ENCODE measurements at regions not wholly inside any gene's neighbourhood (a gene's known extent, or its start where the extent isn't known, plus 50 kb on each side); places are given as distances from the start of the nearest gene placed in this dataset.

DNA sequence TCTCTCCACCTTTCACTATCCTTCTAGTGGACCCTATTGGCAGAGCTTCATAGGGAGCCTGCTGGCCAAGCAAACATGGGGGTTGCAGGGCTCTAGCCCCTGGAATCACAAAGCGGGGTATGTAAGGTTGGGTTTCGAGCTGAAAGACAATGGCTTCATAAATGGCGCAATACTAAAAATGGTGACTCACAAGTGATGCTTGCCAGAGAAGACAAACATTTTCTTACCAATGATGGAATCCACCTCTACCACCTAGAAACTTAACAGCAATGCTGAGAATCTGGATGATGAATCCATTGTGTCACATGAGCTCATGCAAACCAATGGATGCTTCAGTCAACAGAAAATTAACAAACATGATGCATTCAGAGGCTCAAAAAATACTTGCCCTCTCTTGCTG is 375.3 kb upstream of the PSMD7 start:
- intact Hi-C loops (cut with DNase I): no loop called here
- no peak overlapping the region for H3K27ac ChIP-seq
- DNase-seq (no peak), ATAC-seq (no peak)
- H3K27me3 ChIP-seq: no peaks in the 10 kb centered on the region
- whole genome bisulfite sequencing (ENCODE audit: insufficient coverage, low coverage, low lambda C conversion rate, missing lambda C conversion rate): 100% methylated on average over 2 of the region's 3 CpGs
- no peaks in the 10 kb centered on the region for H3K9me3 ChIP-seq
- TF ChIP-seq, protein P1, sequence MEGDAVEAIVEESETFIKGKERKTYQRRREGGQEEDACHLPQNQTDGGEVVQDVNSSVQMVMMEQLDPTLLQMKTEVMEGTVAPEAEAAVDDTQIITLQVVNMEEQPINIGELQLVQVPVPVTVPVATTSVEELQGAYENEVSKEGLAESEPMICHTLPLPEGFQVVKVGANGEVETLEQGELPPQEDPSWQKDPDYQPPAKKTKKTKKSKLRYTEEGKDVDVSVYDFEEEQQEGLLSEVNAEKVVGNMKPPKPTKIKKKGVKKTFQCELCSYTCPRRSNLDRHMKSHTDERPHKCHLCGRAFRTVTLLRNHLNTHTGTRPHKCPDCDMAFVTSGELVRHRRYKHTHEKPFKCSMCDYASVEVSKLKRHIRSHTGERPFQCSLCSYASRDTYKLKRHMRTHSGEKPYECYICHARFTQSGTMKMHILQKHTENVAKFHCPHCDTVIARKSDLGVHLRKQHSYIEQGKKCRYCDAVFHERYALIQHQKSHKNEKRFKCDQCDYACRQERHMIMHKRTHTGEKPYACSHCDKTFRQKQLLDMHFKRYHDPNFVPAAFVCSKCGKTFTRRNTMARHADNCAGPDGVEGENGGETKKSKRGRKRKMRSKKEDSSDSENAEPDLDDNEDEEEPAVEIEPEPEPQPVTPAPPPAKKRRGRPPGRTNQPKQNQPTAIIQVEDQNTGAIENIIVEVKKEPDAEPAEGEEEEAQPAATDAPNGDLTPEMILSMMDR (IDR thresholded peaks at IDR 0.05): no peak
- TF ChIP-seq POLR2A (IDR thresholded peaks at IDR 0.05): no peak
- H3K4me3 ChIP-seq: no peak overlapping the region
- H3K4me1 ChIP-seq: no peaks in the 10 kb centered on the region
- no peaks in the 10 kb centered on the region for H3K36me3 ChIP-seq

DNA sequence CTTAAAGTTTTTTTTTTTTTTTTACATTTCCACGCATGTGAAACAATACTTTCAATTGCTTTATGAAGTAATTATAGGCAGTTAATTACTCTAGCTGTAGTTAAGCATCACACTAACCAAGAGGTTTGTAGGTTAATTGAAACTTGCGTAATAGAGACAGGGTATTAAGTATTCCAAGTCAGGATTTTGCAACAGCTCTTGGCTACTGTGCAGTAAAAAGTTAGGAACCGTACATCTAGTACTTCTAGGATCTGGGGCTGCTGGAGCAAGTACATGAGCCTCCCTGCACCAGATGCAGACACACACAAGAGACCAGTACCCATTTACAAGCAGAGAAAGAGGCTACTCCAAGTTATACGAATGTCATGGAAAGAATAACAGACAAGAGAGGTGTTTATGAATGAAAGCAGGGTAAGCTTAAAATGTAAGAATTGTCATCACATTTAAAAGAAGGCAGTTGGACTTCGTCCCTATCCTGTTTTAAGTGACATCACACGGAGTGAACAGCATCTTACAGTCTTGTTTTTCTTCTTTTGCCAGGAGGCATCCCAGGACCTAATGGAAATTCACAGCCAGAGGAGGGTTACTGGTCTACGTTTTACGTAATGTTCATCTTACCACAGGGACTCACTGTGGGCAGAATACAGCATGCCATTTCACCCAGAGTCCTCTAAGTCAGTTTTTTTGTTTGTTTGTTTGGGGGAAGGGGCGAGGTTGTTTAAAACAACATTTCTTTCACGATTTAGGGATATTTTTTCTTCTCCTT is 379.6 kb upstream of the PSMD7 start:
- Histone ChIP-seq H3K4me1 (no peaks in the 10 kb centered on the region), H3K27ac (no peak overlapping the region), H3K4me3 (no peak overlapping the region), H3K9me3 (no peaks in the 10 kb centered on the region), H3K36me3 (no peaks in the 10 kb centered on the region), H3K27me3 (no peaks in the 10 kb centered on the region)
- DNase-seq (no peak), ATAC-seq (peak in 1 of 4 donors; percentile 46)
- no peak for TF ChIP-seq POLR2A (IDR thresholded peaks at IDR 0.05)
- TF ChIP-seq, protein P1 (IDR thresholded peaks at IDR 0.05): no peak
- intact Hi-C loops (cut with DNase I): no loop called here
- WGBS (ENCODE audit: insufficient coverage, low coverage, low lambda C conversion rate, missing lambda C conversion rate): 38% methylated on average over 10 of the region's 10 CpGs

DNA sequence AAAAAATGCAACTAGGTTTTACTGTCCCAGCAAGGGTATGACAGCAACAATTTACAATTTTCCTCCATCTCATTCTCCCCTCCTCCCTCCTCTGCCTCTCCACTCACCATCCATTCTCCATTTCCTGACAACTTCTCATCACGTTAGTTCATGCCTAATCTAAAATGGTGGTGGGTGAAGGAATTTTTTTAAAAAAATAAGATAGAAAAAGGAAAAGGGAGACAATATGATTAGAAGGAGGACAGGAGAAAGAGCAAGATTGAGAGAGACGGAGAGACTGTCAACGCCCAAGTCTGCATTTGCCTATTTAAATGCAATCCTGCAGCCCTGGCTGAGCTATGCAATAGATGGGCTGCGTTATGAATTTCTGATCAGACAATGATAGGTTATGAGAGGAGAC is 380.7 kb upstream of the PSMD7 start:
- TF ChIP-seq, protein P1 (IDR thresholded peaks at IDR 0.05): no peak
- no peak for TF ChIP-seq POLR2A (IDR thresholded peaks at IDR 0.05)
- no peaks in the 10 kb centered on the region for H3K27me3 ChIP-seq
- intact Hi-C loops (cut with DNase I): no loop called here
- H3K4me3 ChIP-seq: no peak overlapping the region
- 35% methylated on average over 4 of the region's 4 CpGs for WGBS (ENCODE audit: insufficient coverage, low coverage, low lambda C conversion rate, missing lambda C conversion rate)
- ATAC-seq (no peak), DNase-seq (no peak)
- no peaks in the 10 kb centered on the region for H3K9me3 ChIP-seq
- no peaks in the 10 kb centered on the region for H3K36me3 ChIP-seq
- no peak overlapping the region for H3K27ac ChIP-seq
- no peaks in the 10 kb centered on the region for H3K4me1 ChIP-seq

- Histone ChIP-seq H3K9me3 (no peaks in the 10 kb centered on the region), H3K27me3 (no peaks in the 10 kb centered on the region), H3K27ac (no peak overlapping the region), H3K4me3 (no peak overlapping the region), H3K36me3 (no peaks in the 10 kb centered on the region), H3K4me1 (no peaks in the 10 kb centered on the region)
- TF ChIP-seq, protein P1 (IDR thresholded peaks at IDR 0.05): no peak
- no peak for TF ChIP-seq POLR2A (IDR thresholded peaks at IDR 0.05)
- DNase-seq: no peak
- no peak for ATAC-seq
- WGBS (ENCODE audit: insufficient coverage, low coverage, low lambda C conversion rate, missing lambda C conversion rate): 29% methylated on average over 5 of the region's 5 CpGs
- intact Hi-C loops (cut with DNase I): no loop called here
These were observed 381.5 kb upstream of the PSMD7 start for GRCh38 chr16:73915140-73915539.

All from right lobe of liver (tissue), 6 donors.